WTC11 (cell line): ENCODE measurements at regions not wholly inside any gene's neighbourhood (a gene's known extent, or its start where the extent isn't known, plus 50 kb on each side); places are given as distances from the start of the nearest gene placed in this dataset.
A peak's percentile ranks its signal among the peaks of the same experiment; 100 is the strongest.

Experiments used
- ATAC-seq: fragments of 200-7000 bp; cut with Tn5 transposase; 2 replicates; pipeline ENCODE4 v1.10.0; 2021; ENCODE audit warnings: mild to moderate bottlenecking, moderate library complexity
- CTCF ChIA-PET: fragments of 300-600 bp; sonication (Branson Sonifier 250); formaldehyde crosslinking; loops from one replicate; lab custom pipeline; 2021; ENCODE audit warnings: antibody characterized with exemption; lab: Charles Lee
- POLR2A ChIA-PET: fragments of 350-600 bp; sonication (Branson Sonifier 250); formaldehyde crosslinking; loops from one replicate; lab custom pipeline; 2021; ENCODE audit warnings: antibody characterized with exemption; lab: Charles Lee
- DNase-seq: peaks from one replicate; pipeline ENCODE4 v3.0.0; 2021; ENCODE audit warnings: low spot score
- H3K27ac Mint-ChIP-seq: 2 replicates; pipeline ENCODE4 v1.8.0; 2021; ENCODE audit warnings: mixed read lengths
- H3K27me3 Mint-ChIP-seq: 2 replicates; pipeline ENCODE4 v1.8.0; 2021; ENCODE audit warnings: low read depth, mild to moderate bottlenecking, moderate library complexity, mixed read lengths
- H3K36me3 Mint-ChIP-seq: 2 replicates; pipeline ENCODE4 v1.8.0; 2021; ENCODE audit warnings: mixed read lengths
- H3K4me1 Mint-ChIP-seq: 2 replicates; pipeline ENCODE4 v1.8.0; 2022; ENCODE audit warnings: mixed read lengths
- H3K4me3 Mint-ChIP-seq: 2 replicates; pipeline ENCODE4 v1.8.0; 2021; ENCODE audit warnings: mild to moderate bottlenecking, moderate library complexity, mixed read lengths
- H3K9me3 Mint-ChIP-seq: 2 replicates; pipeline ENCODE4 v1.8.0; 2021; ENCODE audit warnings: mixed read lengths
- ATF3 ChIP-seq: sonication (generic); formaldehyde crosslinking; conservative IDR thresholded peaks from 2 replicates; pipeline ENCODE4 v1.8.1; 2022; ENCODE audit warnings: mild to moderate bottlenecking, missing genetic modification reagents
- ERG ChIP-seq: fragments of 250-450 bp; sonication (Bioruptor Pico); IDR thresholded peaks from 2 replicates; pipeline ENCODE4 v1.8.0; 2021; ENCODE audit warnings: mild to moderate bottlenecking
- ETV6 ChIP-seq: sonication (generic); formaldehyde crosslinking; IDR thresholded peaks from 2 replicates; pipeline ENCODE4 v1.8.1; 2022; ENCODE audit warnings: mild to moderate bottlenecking, missing genetic modification reagents
- FOXK1 ChIP-seq: sonication (generic); formaldehyde crosslinking; IDR thresholded peaks from 2 replicates; pipeline ENCODE4 v1.8.0; 2022; ENCODE audit warnings: mild to moderate bottlenecking, moderate library complexity, missing genetic modification reagents
- IRF2 ChIP-seq: sonication (generic); formaldehyde crosslinking; IDR thresholded peaks from 2 replicates; pipeline ENCODE4 v1.8.0; 2022; ENCODE audit warnings: low read depth, missing genetic modification reagents, borderline replicate concordance
- JAZF1 ChIP-seq: fragments of 250-450 bp; sonication (Bioruptor Pico); IDR thresholded peaks from 2 replicates; pipeline ENCODE4 v1.9.0; 2021; ENCODE audit warnings: moderate library complexity, mild to moderate bottlenecking, inconsistent platforms
- MLX ChIP-seq: sonication (generic); formaldehyde crosslinking; IDR thresholded peaks from 2 replicates; pipeline ENCODE4 v1.8.1; 2023; ENCODE audit warnings: mild to moderate bottlenecking, missing genetic modification reagents, moderate library complexity
- MXD4 ChIP-seq: fragments of 250-450 bp; sonication (Bioruptor Pico); IDR thresholded peaks from 2 replicates; pipeline ENCODE4 v1.8.0; 2021; ENCODE audit warnings: mild to moderate bottlenecking, moderate library complexity, borderline replicate concordance
- NR2C2 ChIP-seq: sonication (generic); formaldehyde crosslinking; IDR thresholded peaks from 2 replicates; pipeline ENCODE4 v1.8.0; 2022; ENCODE audit warnings: mild to moderate bottlenecking, missing genetic modification reagents
- PREB ChIP-seq: sonication (generic); formaldehyde crosslinking; IDR thresholded peaks from 2 replicates; pipeline ENCODE4 v1.8.1; 2022; ENCODE audit warnings: mild to moderate bottlenecking, missing genetic modification reagents, moderate library complexity, borderline replicate concordance
- SOX15 ChIP-seq: fragments of 250-450 bp; sonication (Bioruptor Pico); IDR thresholded peaks from 2 replicates; pipeline ENCODE4 v1.9.0; 2021; ENCODE audit warnings: mild to moderate bottlenecking
- SP1 ChIP-seq: sonication (generic); formaldehyde crosslinking; conservative IDR thresholded peaks from 2 replicates; pipeline ENCODE4 v1.8.1; 2022; ENCODE audit warnings: missing genetic modification reagents
- TEAD1 ChIP-seq: sonication (generic); formaldehyde crosslinking; IDR thresholded peaks from 2 replicates; pipeline ENCODE4 v1.8.0; 2022; ENCODE audit warnings: mild to moderate bottlenecking, missing genetic modification reagents
- ZBTB43 ChIP-seq: sonication (generic); formaldehyde crosslinking; IDR thresholded peaks from 2 replicates; pipeline ENCODE4 v1.8.1; 2023; ENCODE audit warnings: mild to moderate bottlenecking, missing genetic modification reagents
- ZNF232 ChIP-seq: sonication (generic); formaldehyde crosslinking; IDR thresholded peaks from 2 replicates; pipeline ENCODE4 v1.8.0; 2022; ENCODE audit warnings: mild to moderate bottlenecking, missing genetic modification reagents
- ZNF317 ChIP-seq: sonication (generic); formaldehyde crosslinking; IDR thresholded peaks from 2 replicates; pipeline ENCODE4 v1.8.1; 2023; ENCODE audit warnings: low read depth, mild to moderate bottlenecking, moderate library complexity, missing genetic modification reagents, borderline replicate concordance
- ZNF396 ChIP-seq: fragments of 250-450 bp; sonication (Bioruptor Pico); IDR thresholded peaks from 2 replicates; pipeline ENCODE4 v1.8.0; 2021; ENCODE audit warnings: mild to moderate bottlenecking, moderate library complexity, borderline replicate concordance
- ZNF423 ChIP-seq: fragments of 250-450 bp; sonication (Bioruptor Pico); IDR thresholded peaks from 2 replicates; pipeline ENCODE4 v2.1.2; 2022; ENCODE audit warnings: mild to moderate bottlenecking, moderate library complexity
- ZSCAN18 ChIP-seq: fragments of 250-450 bp; sonication (Bioruptor Pico); IDR thresholded peaks from 2 replicates; pipeline ENCODE4 v2.1.2; 2022; ENCODE audit warnings: mild to moderate bottlenecking, moderate library complexity

- H3K4me1 Mint-ChIP-seq = peaks cover 43% of the 10 kb centered on the region
- CTCF ChIA-PET = no interaction called here
- ATAC-seq (no peak), DNase-seq (no peak)
- no peak overlapping the region for H3K27ac Mint-ChIP-seq
- no peak overlapping the region for H3K4me3 Mint-ChIP-seq
- H3K9me3 Mint-ChIP-seq = 0 out of 2 replicates have a peak, but pooled peaks cover 3% of the 10 kb centered on the region
- H3K27me3 Mint-ChIP-seq = peaks cover 7% of the 10 kb centered on the region
- no peaks in the 10 kb centered on the region for H3K36me3 Mint-ChIP-seq
- TF ChIP-seq JAZF1 (CRISPR knock-in tag) (no peak), ZNF396 (no peak), ZNF423 (no peak), FOXK1 (CRISPR knock-in tag) (no peak), ZBTB43 (CRISPR knock-in tag) (no peak), MXD4 (CRISPR knock-in tag) (no peak), SP1 (CRISPR knock-in tag) (no peak), MLX (CRISPR knock-in tag) (no peak), ETV6 (CRISPR knock-in tag) (no peak)
- POLR2A ChIA-PET = no interaction called here
Observed at GRCh38 chr2:8391126-8391525, 290.7 kb upstream of the ID2 start.

- ChIA-PET POLR2A (no interaction called here), CTCF (no interaction called here)
- 0 out of 2 replicates have a peak, but pooled peaks cover 3% of the 10 kb centered on the region for H3K9me3 Mint-ChIP-seq
- no peaks in the 10 kb centered on the region for H3K36me3 Mint-ChIP-seq
- H3K27me3 Mint-ChIP-seq = peaks cover 7% of the 10 kb centered on the region
- TF ChIP-seq ZNF317 (CRISPR knock-in tag) (no peak), PREB (CRISPR knock-in tag) (no peak), MXD4 (CRISPR knock-in tag) (0 out of 2 replicates have a peak, but pooled peaks have one; percentile 40)
- TF ChIP-seq, all 79 proteins: peak for 1
- Mint-ChIP-seq H3K27ac (peak overlapping the region; percentile 8), H3K4me1 (peaks cover 38% of the 10 kb centered on the region), H3K4me3 (no peak overlapping the region)
- ATAC-seq (peak; percentile 27), DNase-seq (no peak)
Observed at GRCh38 chr2:8391584-8391983, 290.3 kb upstream of the ID2 start.

- ChIA-PET POLR2A (interaction anchor here (1.0 kb wide), 1 partner anchor 140 kb away, joined by 4 read pairs; no protein-coding TSS in a partner anchor), CTCF (no interaction called here)
- H3K4me3 Mint-ChIP-seq = no peak overlapping the region
- peaks cover 34% of the 10 kb centered on the region for H3K4me1 Mint-ChIP-seq
- H3K27me3 Mint-ChIP-seq = peaks cover 7% of the 10 kb centered on the region
- DNase-seq (peak; percentile 50), ATAC-seq (peak; percentile 86)
- H3K36me3 Mint-ChIP-seq = no peaks in the 10 kb centered on the region
- H3K9me3 Mint-ChIP-seq = 0 out of 2 replicates have a peak, but pooled peaks cover 3% of the 10 kb centered on the region
- no peak for TF ChIP-seq NR2C2 (CRISPR knock-in tag)
- peak; percentile 52; the same call in 1 of the 2 replicates for TF ChIP-seq ZNF423
- 0 out of 2 replicates have a peak, but pooled peaks have one; percentile 49 for TF ChIP-seq ZSCAN18 (CRISPR knock-in tag)
- TF ChIP-seq IRF2 (CRISPR knock-in tag) = no peak
- no peak for TF ChIP-seq ZNF232 (CRISPR knock-in tag)
- TF ChIP-seq PREB (CRISPR knock-in tag) = no peak
- TF ChIP-seq TEAD1 (CRISPR knock-in tag) = peak; percentile 55; the same call in 1 of the 2 replicates
- 0 out of 2 replicates have a peak, but pooled peaks have one; percentile 29 for TF ChIP-seq ZNF396
- peak; percentile 85 for TF ChIP-seq ZNF317 (CRISPR knock-in tag)
- TF ChIP-seq SOX15 (CRISPR knock-in tag) = no peak
- TF ChIP-seq ERG (CRISPR knock-in tag) = 0 out of 2 replicates have a peak, but pooled peaks have one; percentile 21
- no peak for TF ChIP-seq ATF3 (CRISPR knock-in tag)
- H3K27ac Mint-ChIP-seq = peak overlapping the region; percentile 8; the same call in 1 of the 2 replicates
Observed at GRCh38 chr2:8392098-8392866, 289.6 kb upstream of the ID2 start.
